ENCODE measurements at regions not wholly inside any gene's neighbourhood (a gene's known extent, or its start where the extent isn't known, plus 50 kb on each side); places are given as distances from the start of the nearest gene placed in this dataset.

DNA sequence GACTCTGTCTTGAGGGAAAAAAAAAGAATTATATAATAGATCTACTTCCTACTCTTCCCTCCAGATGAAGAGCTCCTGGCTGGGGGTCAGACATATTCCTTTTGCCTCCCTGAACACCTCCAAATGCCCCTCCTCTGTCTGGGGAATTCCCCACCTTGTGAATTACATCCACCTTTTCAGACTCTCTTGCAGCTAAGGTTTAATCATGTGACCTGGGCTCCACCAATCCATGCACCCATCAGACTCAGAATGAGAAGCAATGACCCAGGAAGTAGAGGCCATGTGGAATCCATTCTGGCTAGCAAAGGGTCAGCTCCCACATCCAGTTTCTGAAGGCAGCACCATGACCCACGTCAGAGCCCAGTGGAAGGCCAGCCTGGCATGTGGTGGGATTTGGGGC is 93.6 kb upstream of the CUX1 start:
- TF ChIP-seq, protein P1, sequence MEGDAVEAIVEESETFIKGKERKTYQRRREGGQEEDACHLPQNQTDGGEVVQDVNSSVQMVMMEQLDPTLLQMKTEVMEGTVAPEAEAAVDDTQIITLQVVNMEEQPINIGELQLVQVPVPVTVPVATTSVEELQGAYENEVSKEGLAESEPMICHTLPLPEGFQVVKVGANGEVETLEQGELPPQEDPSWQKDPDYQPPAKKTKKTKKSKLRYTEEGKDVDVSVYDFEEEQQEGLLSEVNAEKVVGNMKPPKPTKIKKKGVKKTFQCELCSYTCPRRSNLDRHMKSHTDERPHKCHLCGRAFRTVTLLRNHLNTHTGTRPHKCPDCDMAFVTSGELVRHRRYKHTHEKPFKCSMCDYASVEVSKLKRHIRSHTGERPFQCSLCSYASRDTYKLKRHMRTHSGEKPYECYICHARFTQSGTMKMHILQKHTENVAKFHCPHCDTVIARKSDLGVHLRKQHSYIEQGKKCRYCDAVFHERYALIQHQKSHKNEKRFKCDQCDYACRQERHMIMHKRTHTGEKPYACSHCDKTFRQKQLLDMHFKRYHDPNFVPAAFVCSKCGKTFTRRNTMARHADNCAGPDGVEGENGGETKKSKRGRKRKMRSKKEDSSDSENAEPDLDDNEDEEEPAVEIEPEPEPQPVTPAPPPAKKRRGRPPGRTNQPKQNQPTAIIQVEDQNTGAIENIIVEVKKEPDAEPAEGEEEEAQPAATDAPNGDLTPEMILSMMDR (IDR thresholded peaks at IDR 0.05) = no peak
- TF ChIP-seq POLR2AphosphoS5 (IDR thresholded peaks at IDR 0.05) = no peak

All from esophagus muscularis mucosa (tissue), 3 donors.